ENCODE measurements at regions not wholly inside any gene's neighbourhood (a gene's known extent, or its start where the extent isn't known, plus 50 kb on each side); places are given as distances from the start of the nearest gene placed in this dataset.

- TF ChIP-seq POLR2A (IDR thresholded peaks at IDR 0.05), result no peak
- TF ChIP-seq, protein P1, sequence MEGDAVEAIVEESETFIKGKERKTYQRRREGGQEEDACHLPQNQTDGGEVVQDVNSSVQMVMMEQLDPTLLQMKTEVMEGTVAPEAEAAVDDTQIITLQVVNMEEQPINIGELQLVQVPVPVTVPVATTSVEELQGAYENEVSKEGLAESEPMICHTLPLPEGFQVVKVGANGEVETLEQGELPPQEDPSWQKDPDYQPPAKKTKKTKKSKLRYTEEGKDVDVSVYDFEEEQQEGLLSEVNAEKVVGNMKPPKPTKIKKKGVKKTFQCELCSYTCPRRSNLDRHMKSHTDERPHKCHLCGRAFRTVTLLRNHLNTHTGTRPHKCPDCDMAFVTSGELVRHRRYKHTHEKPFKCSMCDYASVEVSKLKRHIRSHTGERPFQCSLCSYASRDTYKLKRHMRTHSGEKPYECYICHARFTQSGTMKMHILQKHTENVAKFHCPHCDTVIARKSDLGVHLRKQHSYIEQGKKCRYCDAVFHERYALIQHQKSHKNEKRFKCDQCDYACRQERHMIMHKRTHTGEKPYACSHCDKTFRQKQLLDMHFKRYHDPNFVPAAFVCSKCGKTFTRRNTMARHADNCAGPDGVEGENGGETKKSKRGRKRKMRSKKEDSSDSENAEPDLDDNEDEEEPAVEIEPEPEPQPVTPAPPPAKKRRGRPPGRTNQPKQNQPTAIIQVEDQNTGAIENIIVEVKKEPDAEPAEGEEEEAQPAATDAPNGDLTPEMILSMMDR (IDR thresholded peaks at IDR 0.05), result no peak
Measured at GRCh38 chr5:8857051-8857450, 688.8 kb downstream of the SEMA5A start.
